Cardiac septum (tissue), 1 donor: ENCODE measurements at regions not wholly inside any gene's neighbourhood (a gene's known extent, or its start where the extent isn't known, plus 50 kb on each side); places are given as distances from the start of the nearest gene placed in this dataset.
"Not testable (repeated sequence)": the region's sequence is repeated elsewhere in the genome, so short reads cannot be mapped to it uniquely, and the experiment has no call there.

Source experiments
- DNase-seq: peaks from one replicate; pipeline ENCODE4 v3.0.0-alpha.2; 2020; ENCODE audit warnings: low spot score
- intact Hi-C: fragments of 100-400 bp; cut with DNase I; formaldehyde crosslinking; loops from one replicate; pipeline ENCODE4 v1.14.0; 2022
- donor health status: DM: no; HTN: no; CAD: no.

DNA sequence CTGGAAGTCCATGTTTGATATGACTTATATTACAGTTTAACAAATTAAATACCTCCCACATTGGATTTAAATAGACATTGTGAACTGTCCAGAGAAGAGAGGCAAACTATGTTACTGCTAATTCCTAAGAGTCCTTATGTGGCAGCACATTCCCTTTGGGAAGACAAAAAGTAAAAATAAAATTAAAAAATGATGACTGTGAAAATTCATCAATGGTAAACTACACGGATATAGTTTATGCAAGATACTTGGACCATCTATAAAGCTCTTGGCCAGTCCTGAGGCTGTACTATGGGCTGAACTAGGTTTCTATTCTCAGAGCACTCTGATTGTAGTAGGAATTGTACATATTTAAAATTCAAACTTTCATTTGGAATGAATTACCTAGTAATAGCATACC, 206.4 kb downstream of the LRRK2 start:
- no peak for DNase-seq
- intact Hi-C loops: no loop called here

DNA sequence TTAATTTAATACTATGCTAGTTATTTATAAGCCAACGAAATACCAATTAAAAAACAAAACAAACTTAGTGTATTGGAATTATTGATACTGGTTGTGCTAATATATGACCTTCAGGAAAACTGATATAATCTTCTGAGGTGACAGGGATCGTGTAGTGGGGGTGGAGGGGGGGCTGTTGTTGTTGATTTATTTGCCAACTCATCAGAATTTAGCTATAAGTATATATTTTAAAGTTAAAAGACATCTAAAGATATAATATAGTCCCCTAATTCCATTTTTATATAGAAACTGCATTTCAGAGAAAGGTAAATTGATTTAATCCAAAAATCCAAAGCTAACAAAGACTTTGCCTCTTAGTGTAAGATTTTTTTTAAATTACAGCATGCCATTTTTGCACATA, 210.5 kb downstream of the LRRK2 start:
- no peak for DNase-seq
- intact Hi-C loops: no loop called here

DNA sequence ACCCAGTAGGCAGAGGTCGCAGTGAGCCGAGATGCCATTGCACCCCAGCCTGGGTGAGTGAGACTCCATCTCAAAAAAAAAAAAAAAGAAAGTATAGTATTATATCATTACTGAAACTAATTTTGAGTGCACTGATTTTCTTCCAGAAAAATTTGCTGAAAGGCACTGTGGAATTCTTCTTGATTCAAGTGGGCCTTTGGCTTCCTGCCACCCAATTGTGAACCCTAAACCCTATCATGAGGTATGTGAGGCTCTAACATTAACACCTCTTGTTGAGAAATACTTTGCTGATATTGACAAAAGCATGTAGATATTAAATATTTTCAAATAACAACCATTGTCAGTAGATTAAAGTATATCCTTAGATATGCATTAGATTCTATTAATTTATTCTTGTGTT, 211.2 kb downstream of the LRRK2 start:
- DNase-seq: no peak
- intact Hi-C loops: no loop called here

DNA sequence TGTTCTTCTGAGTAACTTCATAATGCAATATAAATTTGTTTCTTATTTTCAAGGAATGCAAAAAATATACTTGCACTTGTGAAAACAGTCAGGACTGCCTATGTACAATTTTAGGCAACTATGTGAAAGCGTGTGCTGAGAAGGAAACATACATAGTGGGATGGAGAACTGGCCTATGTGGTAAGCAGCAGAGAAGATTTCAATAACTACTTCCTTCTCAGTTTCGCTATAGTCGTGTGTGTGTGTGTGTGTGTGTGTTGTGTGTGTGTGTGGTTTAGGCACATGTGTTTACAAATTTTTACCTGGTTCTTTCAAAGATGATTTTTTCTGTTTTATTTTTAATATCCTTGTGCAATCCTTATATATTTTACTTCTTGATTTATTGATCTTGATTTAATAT, 211.8 kb downstream of the LRRK2 start:
- DNase-seq: no peak
- intact Hi-C loops: no loop called here

DNA sequence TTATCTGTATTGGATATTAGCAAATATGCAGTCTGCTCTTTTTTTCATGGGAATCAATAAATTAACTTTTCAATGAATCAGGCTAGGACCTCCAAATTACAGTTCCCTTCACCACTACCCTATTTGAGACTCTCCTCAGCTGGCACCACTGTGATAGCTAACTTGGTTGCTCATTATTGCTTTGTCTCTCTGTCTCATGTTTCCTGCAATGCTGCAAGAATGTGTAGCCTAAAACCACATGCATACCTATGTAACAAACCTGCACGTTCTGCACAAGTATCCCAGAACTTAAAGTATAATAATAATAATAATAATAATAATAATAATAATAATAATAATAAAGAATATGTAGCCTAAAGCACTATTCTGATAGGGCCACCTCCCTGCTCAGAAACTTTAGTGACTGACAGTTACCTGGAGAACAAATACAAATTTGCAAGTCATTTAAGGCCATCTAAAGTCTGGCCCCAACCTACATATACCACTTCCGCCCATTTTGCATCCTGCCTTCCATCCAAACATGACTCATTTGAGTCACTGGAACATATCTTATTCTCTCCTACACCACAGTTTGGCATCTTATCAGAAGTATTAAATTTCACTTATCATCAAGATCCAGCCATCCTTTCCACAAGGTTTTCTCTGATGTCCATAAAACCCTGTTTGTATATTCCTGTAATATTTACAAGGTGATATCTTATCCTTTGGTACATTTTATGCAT, 215.1 kb downstream of the LRRK2 start:
- no peak for DNase-seq
- intact Hi-C loops: no loop called here

DNA sequence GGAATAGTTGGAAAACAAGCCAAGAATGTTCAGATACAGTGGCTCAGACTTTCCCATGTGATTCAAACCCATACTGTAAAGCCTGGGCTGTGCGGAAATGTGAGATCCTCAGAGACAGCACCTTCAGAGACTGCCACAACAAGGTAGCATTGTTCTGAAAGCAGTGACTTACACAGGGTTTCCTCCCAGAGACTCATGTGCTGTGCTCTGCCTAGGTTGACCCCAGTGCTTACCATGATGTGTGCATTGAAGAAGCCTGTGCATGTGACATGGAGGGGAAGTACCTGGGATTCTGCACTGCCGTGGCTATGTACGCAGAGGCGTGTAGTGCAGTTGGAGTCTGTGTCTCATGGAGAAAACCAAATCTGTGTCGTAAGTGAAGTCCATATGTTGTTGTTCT, 219.4 kb downstream of the LRRK2 start:
- intact Hi-C loops: no loop called here
- DNase-seq: no peak

DNA sequence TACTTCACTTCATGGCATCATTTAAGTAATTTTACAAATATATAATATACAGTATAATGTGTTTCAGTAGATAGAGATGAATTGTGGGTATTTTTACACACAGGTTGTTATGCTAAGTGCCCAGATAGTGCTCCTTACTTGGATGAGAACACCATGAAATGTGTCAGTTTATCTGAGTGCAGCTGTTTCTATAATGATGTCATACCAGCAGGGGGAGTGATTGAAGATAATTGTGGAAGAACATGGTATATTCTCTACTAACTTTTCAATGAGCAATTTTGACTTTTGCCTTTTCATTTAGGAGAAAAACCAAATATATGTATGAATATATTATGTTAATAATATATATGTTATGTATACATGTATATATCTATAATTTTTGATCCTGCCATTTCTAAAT, 221.6 kb downstream of the LRRK2 start:
- no peak for DNase-seq
- intact Hi-C loops: no loop called here

DNA sequence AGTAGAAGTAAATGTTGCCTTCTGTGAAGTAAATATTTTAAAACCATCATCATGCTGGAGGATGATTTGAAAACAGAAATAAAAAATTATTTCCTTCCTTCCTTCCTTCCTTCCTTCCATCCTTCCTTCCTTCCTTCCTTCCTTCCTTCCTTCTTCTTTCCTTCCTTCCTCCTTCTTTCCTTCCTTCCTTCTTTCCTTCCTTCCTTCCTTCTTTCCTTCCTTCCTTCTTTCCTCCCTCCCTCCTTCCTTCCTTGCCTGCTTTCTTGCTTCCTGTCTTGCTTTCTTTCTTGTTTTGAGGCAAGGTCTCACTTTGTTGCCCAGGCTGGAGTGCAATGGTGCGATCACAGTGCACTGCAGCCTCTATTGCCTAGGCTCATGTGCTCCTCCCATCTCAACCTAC, 223.7 kb downstream of the LRRK2 start:
- intact Hi-C loops, DNase-seq: not testable (repeated sequence)

DNA sequence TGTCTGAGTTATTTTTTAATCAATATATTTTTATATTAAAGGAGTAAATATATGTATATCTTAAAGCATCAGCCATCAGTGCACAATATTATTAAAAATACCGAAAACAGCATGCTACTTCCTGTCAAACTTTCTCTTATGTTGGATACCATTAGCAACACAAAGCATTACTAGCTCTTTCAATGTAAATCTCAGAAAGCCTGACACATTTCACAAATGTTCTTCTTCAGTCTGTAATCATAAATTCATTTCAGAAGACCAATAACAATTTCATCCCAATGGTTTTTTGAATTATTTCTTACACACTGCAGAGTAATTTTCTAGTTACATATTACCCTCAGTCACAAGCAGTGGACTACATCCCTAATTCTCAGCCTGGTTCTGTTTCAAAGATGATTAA, 226.9 kb downstream of the LRRK2 start:
- intact Hi-C loops: no loop called here
- DNase-seq: no peak

DNA sequence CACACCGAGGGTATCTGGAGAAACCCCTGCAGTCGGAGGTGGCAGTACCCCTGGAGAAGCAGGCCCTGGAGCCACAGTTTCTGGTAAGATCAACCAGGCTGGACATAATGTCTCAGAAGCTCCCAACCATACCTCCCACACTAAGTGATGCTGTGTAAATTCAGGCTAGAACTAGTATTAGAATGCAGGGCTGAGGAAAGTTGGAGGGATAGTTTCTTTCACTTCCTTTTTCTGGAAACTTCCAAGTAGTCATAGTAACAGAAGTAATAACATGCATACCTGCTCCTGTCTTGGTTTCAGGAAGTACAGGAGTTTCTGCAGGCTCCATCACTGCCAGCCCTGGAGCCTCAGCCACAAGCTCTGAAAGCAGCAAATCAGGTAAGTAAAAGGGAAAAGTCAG, 228.1 kb upstream of the CNTN1 start:
- intact Hi-C loops: no loop called here
- no peak for DNase-seq

DNA sequence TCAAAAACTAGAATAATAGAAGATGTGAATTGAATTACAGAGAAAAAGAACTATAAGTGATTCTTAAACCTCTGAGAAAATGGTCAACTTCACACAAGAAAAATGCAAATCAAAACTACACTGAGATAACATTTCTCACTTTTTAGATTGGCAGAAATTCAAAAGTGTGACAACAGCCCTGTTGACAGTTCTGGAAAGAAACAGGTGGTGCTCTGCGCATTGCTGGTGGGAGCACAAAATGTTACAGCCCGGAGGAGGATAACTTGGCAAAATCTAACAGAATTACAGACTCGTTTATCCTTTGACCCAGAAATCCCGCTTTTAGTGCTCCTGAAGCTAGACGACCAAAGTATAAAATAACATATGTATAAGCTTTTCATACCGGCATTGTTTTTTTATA, 222.5 kb upstream of the CNTN1 start:
- DNase-seq: no peak
- intact Hi-C loops: no loop called here

DNA sequence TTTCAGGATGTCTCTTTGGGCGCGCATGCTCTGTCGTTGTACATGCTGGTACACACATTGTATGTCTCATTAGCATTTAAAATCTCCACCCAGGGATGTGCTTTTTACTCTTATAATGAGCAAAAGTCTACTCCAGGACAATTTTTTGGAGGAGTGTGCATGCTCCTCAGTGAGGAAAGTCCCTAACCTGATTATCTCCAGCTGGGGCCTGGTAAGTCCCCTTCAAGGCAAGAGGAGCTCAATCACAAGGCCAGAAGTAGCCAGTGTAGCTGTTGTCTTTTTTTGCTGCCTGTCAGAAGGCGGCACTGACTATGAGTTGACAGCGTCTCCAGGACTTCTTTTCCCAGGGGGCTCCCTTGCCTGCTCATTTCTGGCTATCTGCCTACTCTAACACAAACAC, 218.3 kb upstream of the CNTN1 start:
- intact Hi-C loops: no loop called here
- no peak for DNase-seq

DNA sequence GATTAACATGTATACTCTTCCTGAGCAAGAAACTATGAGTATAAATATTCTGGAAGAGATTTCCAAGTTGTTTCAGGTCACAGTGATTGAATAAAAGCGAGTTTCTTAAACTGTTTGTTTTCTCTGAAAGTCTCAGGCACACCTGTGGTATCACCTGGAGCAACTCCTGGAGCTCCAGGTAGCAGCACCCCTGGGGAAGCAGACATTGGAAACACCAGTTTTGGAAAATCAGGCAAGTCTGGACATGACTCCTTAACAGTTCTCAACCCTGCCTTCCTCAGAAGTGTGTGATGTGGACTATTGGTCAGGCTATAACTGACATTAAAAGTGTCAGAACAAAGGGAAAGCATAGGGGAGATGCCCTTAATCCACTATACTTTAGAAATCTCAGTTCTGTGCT, 217.6 kb upstream of the CNTN1 start:
- DNase-seq: no peak
- intact Hi-C loops: no loop called here

DNA sequence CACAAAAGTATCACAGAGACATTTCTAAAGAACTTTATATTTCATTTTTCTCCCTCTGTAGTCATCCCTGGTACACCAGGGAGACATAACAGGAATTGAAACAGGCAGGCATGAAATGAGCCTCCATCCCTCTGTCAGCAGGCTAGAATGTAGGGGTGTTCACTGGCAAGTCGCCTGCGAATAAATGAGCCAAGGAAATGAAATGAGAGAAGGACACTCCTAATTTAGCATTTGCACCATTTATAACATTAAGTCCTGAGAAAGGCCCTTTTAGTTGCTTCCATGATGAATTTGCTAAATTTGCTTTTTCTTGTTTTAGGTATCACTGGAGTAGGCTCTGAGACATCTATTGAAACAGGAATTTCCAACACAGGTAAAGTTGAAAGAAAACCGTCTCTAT, 192.4 kb upstream of the CNTN1 start:
- intact Hi-C loops: no loop called here
- DNase-seq: no peak

DNA sequence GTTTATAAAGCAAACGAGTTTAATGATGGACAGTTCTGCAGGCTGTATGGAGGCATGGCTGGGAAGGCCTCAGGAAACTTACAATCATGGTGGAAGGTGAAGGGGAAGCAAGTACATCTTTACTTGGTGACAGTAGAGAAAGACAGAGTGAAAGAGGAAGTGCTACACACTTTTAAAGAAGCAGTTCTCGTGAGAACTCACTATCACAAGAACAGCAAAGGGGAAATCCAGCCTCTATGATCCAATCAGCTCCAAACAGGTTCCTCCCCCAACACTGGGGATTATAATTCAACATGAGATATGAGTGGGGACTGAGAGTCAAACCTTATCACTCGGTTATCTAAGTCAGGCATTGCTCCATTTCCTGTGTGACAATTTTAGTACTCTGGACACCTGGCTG, 189.9 kb upstream of the CNTN1 start:
- intact Hi-C loops: no loop called here
- no peak for DNase-seq

DNA sequence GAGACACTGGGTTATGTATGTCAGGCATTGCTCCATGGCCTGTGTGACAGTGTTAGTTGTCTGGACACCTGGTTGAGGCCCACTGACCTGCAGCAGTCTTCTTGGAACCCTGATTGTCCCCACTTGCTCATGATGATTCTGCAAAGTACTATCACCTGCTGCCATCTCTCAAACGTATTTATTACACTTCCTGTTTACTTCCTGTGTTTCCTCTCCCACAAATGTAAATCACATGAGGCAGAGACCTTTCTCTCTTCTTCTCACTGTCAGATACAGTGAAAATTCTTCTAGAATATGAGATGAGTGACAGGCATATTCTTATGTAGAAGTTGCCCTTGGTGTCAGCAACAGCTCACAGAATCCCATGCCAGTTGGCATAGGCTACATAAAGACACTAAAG, 186.9 kb upstream of the CNTN1 start:
- intact Hi-C loops: no loop called here
- no peak for DNase-seq

DNA sequence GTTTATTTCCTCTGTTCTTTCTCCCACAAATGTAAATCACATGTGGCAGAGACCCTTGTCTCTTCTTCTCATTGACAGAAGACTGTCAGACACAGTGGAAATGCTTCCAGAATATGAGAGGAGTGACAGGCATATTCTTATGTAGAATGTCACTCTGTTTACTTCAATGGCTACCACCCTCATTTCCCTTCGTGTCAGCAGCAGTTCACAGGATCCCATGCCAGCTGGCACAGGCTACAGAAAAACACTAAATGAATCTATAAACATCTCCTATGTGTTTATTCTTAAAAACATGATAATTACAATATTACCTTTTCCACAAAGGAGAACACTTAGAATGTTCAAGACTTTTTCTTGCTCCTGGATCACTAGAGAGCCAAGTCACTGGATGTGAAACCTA, 183.8 kb upstream of the CNTN1 start:
- no peak for DNase-seq
- intact Hi-C loops: no loop called here

DNA sequence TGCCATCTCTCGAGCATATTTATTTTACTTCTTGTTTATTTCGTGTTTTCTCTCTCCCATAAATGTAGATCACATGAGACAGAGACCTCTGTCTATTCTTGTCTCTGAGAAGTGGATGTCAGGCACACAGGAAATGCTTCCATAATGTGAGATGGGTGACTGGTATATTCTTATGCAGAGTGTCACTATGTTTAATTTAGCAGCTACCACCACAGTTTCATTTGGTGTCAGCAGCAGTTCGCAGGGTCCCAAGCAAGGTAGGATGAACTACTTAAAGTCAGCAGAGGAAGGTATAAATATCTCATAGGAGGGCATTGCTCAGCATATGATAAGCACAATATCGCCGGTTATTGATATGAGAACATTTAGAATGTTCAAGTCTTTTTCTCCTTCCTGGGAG, 180.9 kb upstream of the CNTN1 start:
- intact Hi-C loops: no loop called here
- DNase-seq: no peak

DNA sequence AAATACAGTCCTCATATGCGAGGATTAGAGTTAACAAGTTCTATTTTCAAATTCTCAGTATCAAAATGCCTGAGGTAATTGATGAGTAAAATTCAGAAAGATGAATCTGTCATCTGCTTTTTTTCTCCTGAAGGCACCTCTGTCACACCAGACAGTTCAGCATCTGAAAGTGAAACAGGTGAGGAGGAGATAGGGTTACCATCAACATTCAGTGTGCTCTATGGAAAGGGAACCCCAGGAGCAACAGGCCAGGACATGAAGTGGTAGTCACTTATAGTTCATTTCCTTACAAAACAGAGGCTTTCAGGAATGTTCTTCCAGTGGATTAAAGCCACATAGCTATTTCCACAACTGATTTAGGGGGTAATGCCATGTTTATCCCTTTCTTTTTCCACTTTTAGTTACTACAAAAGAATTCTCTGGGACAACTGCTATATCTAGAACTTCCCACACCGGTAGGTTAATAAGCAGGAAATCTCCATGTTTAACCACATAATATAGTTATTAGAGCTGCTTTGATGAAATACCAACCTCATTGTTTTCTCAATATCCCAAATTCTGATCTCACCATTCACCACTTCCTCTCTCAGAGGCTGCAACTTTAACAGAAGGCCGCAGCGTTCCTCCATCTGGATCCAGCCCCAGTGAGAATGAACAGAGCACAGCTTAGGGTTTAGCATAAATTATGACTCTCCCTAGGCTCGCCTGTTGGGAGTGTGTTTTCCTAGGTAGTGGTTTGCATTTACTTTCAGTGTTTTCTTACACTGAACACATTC, 177.0 kb upstream of the CNTN1 start:
- intact Hi-C loops: no loop called here
- no peak for DNase-seq

DNA sequence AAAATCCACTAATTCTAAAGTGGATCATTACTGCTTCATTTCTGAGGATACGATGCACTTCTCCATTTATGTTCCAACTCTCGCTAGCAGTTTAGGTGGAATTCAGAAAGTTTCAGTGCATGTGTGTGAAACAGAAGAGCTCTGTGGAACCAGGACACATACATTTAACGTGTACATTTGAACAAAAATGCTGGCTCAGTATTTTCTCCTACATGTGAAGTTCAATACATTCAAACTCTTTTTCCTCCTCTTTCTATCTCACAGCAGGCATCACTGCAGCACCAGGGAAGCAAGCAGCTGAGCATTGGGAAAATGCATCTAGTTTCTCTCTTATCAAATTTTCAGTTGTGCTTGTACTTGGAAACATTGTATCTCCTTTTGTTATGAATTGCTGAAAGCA, 169.4 kb upstream of the CNTN1 start:
- intact Hi-C loops: no loop called here

DNA sequence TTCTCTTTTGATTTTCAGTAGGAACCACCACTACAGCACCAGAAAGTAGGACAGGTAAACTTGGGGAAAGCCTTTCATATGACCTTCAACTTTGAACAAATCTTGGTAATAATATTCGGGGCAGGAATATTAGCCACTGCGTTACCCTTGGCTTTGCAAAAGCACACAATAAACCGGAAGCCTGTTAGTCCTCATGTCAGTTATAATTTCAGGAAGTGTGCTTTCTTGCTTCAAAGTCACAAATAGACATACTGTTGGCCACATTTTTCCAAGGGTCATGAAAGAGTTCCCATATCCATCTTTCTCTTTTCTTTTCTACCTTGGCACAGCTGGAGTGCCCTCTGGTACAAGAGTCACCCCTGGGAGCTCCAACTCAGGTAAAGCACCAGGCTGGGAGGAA, 167.2 kb upstream of the CNTN1 start:
- DNase-seq: no peak
- intact Hi-C loops: no loop called here

More for the DNA sequence above, 169.4 kb upstream of the CNTN1 start:
- no peak for DNase-seq

DNA sequence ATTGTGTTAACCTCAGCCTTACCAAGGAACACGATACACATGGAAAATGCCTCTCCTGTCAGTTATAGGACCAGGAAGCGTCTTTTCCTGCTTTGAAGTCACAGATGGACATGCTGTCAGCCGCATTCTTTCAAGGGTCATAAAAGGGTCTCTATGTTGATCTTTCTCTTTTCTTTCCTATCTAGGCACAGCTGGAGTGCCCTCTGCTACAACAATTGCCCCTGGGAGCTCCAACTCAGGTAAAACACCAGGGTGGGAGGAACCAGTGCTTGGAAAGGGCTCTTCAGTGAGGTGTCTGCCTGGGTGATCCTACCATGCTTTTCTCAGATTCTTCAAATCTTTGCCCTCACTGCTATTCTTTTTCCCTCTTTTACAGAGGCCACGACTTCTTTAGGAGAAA, 157.4 kb upstream of the CNTN1 start:
- DNase-seq: no peak
- intact Hi-C loops: no loop called here
